NCI-H748 treated with DMSO at 0.1 percent for 48 hours (cell line): ENCODE measurements at regions not wholly inside any gene's neighbourhood (a gene's known extent, or its start where the extent isn't known, plus 50 kb on each side); places are given as distances from the start of the nearest gene placed in this dataset.

Source experiments
- DNase-seq: peaks from one replicate; lab custom pipeline; 2025; lab: John Stamatoyannopoulos, UW

GRCh38 chr16:86683441-86684194 is 105.3 kb downstream of the FOXL1 start:
- no peak for DNase-seq

- DNase-seq = no peak
Measured at GRCh38 chr16:86685076-86685475, 106.7 kb downstream of the FOXL1 start.

GRCh38 chr16:86690970-86691369 is 112.6 kb downstream of the FOXL1 start:
- DNase-seq = no peak

GRCh38 chr16:86692426-86692825 is 114.1 kb downstream of the FOXL1 start:
- no peak for DNase-seq

- no peak for DNase-seq
Measured at GRCh38 chr16:86693033-86693432, 114.7 kb downstream of the FOXL1 start.

- no peak for DNase-seq
Measured at GRCh38 chr16:86697715-86698114, 119.4 kb downstream of the FOXL1 start.

GRCh38 chr16:86700046-86700945 is 121.9 kb downstream of the FOXL1 start:
- no peak for DNase-seq

- no peak for DNase-seq
Measured at GRCh38 chr16:86701286-86701975, 123.1 kb downstream of the FOXL1 start.

GRCh38 chr16:86702824-86703588 is 124.7 kb downstream of the FOXL1 start:
- no peak for DNase-seq

GRCh38 chr16:86704516-86704915 is 126.2 kb downstream of the FOXL1 start:
- no peak for DNase-seq

GRCh38 chr16:86706726-86707125 is 128.4 kb downstream of the FOXL1 start:
- no peak for DNase-seq

- DNase-seq = no peak
Measured at GRCh38 chr16:86707171-86707570, 128.8 kb downstream of the FOXL1 start.

- DNase-seq = no peak
Measured at GRCh38 chr16:86707581-86707980, 129.2 kb downstream of the FOXL1 start.

GRCh38 chr16:86708431-86708830 is 130.1 kb downstream of the FOXL1 start:
- no peak for DNase-seq

- no peak for DNase-seq
Measured at GRCh38 chr16:86709103-86709502, 130.8 kb downstream of the FOXL1 start.

GRCh38 chr16:86709902-86710601 is 131.7 kb downstream of the FOXL1 start:
- no peak for DNase-seq

GRCh38 chr16:86710602-86710950 is 132.2 kb downstream of the FOXL1 start:
- DNase-seq = no peak

GRCh38 chr16:86712158-86713009 is 134.0 kb downstream of the FOXL1 start:
- DNase-seq = no peak

- no peak for DNase-seq
Measured at GRCh38 chr16:86713021-86713631, 134.8 kb downstream of the FOXL1 start.

GRCh38 chr16:86714166-86714565 is 135.8 kb downstream of the FOXL1 start:
- no peak for DNase-seq
